Loucy (cell line): ENCODE measurements at regions not wholly inside any gene's neighbourhood (a gene's known extent, or its start where the extent isn't known, plus 50 kb on each side); places are given as distances from the start of the nearest gene placed in this dataset.

Experiments
- EZH2phosphoT487 ChIP-seq: fragments of 200-600 bp; IDR thresholded peaks from 2 replicates; pipeline ENCODE4 v1.6.1; 2018; ENCODE audit warnings: antibody characterized with exemption, mild to moderate bottlenecking, moderate library complexity, borderline replicate concordance
- TF ChIP-seq, protein P1 (sequence below): fragments of 200-600 bp; sonication (generic); conservative IDR thresholded peaks from 2 replicates; pipeline ENCODE4 v1.5.1; 2014; ENCODE audit warnings: mild to moderate bottlenecking, antibody characterized with exemption, low read length

DNA sequence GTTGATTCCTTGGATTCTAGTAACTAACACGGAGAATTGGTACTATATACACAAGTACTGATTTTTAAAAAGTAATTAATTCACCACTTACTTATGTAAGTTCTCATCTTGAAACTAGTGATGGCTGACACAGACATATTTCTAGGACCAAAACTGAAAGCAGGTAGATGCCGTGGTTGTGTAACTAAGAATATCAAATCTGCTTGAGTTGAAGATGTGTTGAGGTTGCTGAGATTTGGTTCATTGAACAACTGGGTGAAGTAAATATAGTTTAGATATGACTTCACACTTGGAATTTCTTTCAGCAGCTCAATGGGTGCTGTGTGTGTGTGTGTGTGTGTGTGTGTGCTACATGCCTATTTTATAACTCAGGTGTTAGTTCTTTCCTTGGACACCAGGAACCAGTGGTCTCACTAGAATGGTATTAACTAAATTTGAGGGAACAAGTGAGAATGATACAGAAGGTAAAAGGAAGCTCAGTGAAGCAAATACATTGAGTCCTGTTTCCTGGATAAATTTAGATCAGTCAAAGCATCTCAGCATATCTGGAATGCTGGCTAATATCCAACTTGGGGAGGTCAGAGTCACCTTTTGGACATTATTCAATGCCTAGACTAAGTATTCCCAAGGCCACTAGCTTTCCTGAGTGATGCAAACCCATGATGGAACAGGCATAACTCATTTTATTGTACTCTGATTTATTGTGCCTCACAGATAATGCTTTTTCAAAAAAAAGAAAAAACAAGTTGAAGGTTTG lies 110.7 kb upstream of the ZEB2 start:
- TF ChIP-seq, protein P1, sequence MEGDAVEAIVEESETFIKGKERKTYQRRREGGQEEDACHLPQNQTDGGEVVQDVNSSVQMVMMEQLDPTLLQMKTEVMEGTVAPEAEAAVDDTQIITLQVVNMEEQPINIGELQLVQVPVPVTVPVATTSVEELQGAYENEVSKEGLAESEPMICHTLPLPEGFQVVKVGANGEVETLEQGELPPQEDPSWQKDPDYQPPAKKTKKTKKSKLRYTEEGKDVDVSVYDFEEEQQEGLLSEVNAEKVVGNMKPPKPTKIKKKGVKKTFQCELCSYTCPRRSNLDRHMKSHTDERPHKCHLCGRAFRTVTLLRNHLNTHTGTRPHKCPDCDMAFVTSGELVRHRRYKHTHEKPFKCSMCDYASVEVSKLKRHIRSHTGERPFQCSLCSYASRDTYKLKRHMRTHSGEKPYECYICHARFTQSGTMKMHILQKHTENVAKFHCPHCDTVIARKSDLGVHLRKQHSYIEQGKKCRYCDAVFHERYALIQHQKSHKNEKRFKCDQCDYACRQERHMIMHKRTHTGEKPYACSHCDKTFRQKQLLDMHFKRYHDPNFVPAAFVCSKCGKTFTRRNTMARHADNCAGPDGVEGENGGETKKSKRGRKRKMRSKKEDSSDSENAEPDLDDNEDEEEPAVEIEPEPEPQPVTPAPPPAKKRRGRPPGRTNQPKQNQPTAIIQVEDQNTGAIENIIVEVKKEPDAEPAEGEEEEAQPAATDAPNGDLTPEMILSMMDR, result no peak
- TF ChIP-seq EZH2phosphoT487, result no peak
